ENCODE measurements at regions not wholly inside any gene's neighbourhood (a gene's known extent, or its start where the extent isn't known, plus 50 kb on each side); places are given as distances from the start of the nearest gene placed in this dataset.

DNA sequence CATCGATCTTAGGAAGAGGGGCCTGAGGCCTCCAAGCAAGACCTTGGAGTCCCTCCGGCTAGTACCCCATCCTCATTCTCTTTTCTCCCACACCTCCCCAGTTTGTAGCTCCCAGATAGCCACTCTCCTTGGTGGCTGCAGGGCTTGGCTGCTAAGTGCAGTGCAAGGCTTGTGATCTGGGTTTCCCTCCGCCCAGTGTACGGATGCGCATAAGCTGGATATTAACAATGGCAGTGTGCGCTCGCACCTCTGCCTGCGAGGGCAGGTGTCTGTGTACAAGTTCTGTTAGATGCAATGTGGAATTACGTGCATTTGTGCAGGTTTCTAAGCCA is 71.0 kb upstream of the TBCA start:
- Histone ChIP-seq H3K9me3 (no peaks in the 10 kb centered on the region), H3K27ac (no peak overlapping the region), H3K4me1 (peaks cover 0 to 28% (median 10%) of the 10 kb centered on the region in 9 donors), H3K27me3 (peaks cover 0 to 79% (median 27%) of the 10 kb centered on the region in 7 donors), H3K36me3 (no peaks in the 10 kb centered on the region), H3K4me3 (no peak overlapping the region)
- DNase-seq (no peak), ATAC-seq (no peak)
- TF ChIP-seq, protein P1, sequence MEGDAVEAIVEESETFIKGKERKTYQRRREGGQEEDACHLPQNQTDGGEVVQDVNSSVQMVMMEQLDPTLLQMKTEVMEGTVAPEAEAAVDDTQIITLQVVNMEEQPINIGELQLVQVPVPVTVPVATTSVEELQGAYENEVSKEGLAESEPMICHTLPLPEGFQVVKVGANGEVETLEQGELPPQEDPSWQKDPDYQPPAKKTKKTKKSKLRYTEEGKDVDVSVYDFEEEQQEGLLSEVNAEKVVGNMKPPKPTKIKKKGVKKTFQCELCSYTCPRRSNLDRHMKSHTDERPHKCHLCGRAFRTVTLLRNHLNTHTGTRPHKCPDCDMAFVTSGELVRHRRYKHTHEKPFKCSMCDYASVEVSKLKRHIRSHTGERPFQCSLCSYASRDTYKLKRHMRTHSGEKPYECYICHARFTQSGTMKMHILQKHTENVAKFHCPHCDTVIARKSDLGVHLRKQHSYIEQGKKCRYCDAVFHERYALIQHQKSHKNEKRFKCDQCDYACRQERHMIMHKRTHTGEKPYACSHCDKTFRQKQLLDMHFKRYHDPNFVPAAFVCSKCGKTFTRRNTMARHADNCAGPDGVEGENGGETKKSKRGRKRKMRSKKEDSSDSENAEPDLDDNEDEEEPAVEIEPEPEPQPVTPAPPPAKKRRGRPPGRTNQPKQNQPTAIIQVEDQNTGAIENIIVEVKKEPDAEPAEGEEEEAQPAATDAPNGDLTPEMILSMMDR (IDR thresholded peaks at IDR 0.05) = no peak
- intact Hi-C loops (cut with DNase I) = no loop called here
- WGBS, 2 donors = 71 to 81% methylated on average over 9 of the region's 9 CpGs

DNA sequence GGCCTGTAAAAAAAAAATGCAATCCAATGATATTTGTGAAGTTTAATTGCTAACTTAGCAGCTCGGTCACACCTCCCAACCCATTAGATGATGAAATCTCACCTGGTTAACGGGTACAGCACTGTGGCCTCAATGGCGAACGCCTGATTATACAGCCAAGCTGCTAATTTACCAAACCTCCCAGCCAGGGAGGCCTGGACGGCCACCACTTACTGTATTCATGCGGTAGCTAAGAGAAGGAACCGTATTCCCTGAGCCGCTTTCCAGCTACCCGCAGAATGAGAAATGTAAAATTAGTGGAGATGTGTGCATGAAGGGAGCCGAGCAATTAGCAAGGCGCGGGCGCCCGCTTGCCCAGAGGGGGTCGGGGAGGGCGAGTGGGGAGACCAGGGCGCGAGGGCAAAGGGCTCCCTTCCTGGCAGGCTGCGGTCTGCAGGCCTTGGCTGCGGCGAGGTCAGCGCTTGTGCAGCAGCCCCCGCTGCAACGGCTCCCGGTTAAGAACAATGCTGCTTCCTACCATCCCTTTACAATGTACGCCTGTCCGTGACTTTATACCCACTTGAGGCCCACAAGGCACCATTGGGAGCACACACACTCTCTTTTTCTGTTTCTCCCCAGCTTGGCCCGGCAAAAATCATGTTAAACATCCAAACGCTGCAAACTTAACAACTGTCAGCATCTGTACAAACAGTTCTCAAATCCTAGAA is 70.4 kb upstream of the TBCA start:
- intact Hi-C loops (cut with DNase I) = no loop called here
- H3K4me3 ChIP-seq = no peak overlapping the region
- 69 to 79% methylated on average over 29 of the region's 29 CpGs for WGBS, 2 donors
- no peak overlapping the region for H3K27ac ChIP-seq
- H3K27me3 ChIP-seq = peaks cover 0 to 78% (median 23%) of the 10 kb centered on the region in 7 donors
- H3K36me3 ChIP-seq = no peaks in the 10 kb centered on the region
- DNase-seq = no peak
- H3K4me1 ChIP-seq = peaks cover 0 to 24% (median 6%) of the 10 kb centered on the region in 9 donors
- ATAC-seq = no peak
- no peaks in the 10 kb centered on the region for H3K9me3 ChIP-seq
- TF ChIP-seq, protein P1 (IDR thresholded peaks at IDR 0.05) = no peak

DNA sequence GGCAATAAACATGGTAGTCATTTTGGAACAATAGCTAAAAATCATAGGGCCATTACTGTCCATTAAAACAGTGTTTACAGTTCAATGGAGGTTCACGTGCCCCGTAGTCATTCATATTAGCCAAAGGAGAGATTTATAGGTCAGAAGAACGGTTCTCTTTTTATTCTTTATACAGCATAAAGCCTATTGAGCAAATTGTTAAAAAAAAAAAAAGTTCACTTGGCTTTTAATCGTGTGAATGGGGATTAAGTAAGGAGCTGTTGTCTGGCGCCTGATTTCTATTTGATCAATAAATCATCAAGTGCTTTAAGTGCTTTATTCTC is 69.1 kb upstream of the TBCA start:
- TF ChIP-seq, protein P1 (IDR thresholded peaks at IDR 0.05) = no peak
- intact Hi-C loops (cut with DNase I) = no loop called here
- Histone ChIP-seq H3K27me3 (peaks cover 0 to 66% (median 16%) of the 10 kb centered on the region in 7 donors), H3K9me3 (no peaks in the 10 kb centered on the region), H3K36me3 (no peaks in the 10 kb centered on the region), H3K4me3 (no peak overlapping the region), H3K4me1 (peaks cover 0 to 16% (median 6%) of the 10 kb centered on the region in 9 donors), H3K27ac (no peak overlapping the region)
- ATAC-seq (no peak), DNase-seq (no peak)
- 82 to 83% methylated on average over 5 of the region's 5 CpGs for WGBS, 2 donors

DNA sequence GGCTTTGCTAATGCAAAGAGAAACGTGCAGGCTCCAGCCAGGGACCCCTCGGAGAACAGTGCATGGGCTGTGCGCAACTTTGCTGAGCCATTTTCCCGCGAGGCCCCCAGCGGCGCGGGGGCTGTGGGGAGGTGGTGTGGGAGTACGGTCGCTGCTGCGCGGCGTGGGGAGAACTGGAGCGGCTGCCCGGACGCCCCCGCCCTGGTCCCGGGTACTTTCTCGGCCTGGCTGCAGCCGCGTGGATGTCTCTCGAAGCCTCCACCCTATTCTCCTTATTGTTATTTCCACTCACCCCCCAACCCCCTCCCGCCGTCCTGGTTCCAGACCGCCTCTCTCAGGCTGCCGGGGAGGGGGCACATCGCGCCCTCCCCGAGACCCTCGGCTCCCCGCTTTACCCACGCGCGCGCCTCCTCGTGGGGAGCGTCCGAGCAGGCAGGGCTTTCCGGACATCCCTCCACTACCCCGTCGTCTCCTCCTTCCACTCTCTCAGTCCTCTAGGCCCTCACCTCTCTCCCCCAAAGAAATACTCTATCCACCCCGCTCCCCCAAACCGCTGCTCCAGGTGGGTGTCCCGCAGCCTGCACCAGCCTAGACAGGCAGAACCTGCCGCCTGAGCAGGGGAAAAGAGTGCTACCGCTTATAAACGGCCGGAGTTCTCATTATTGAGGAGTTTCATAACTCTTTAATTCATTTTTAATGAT is 68.6 kb upstream of the TBCA start:
- no peaks in the 10 kb centered on the region for H3K36me3 ChIP-seq
- intact Hi-C loops (cut with DNase I) = no loop called here
- H3K27ac ChIP-seq = no peak overlapping the region
- peak; percentile 41 to 68 (median 54) for ATAC-seq
- H3K4me1 ChIP-seq = peaks cover 0 to 16% (median 6%) of the 10 kb centered on the region in 9 donors
- 8% methylated on average over 47 to 48 of the region's 48 CpGs for WGBS, 2 donors
- H3K27me3 ChIP-seq = peaks cover 0 to 66% (median 16%) of the 10 kb centered on the region in 7 donors
- TF ChIP-seq, protein P1 (IDR thresholded peaks at IDR 0.05) = peak in 6 of 9 donors; percentile 16 to 41 (median 34)
- H3K9me3 ChIP-seq = no peaks in the 10 kb centered on the region
- no peak for DNase-seq
- H3K4me3 ChIP-seq = peak overlapping the region; percentile 27 to 65 (median 55)
